ENCODE measurements at regions not wholly inside any gene's neighbourhood (a gene's known extent, or its start where the extent isn't known, plus 50 kb on each side); places are given as distances from the start of the nearest gene placed in this dataset.
"Not testable (repeated sequence)": the region's sequence is repeated elsewhere in the genome, so short reads cannot be mapped to it uniquely, and the experiment has no call there.

- Histone ChIP-seq H3K4me1 (ENCODE audit: control insufficient read depth in 1 of 2, insufficient read depth in 1 of 2, low read depth in 1 of 2, low read length in 1 of 2) (no peaks in the 10 kb centered on the region), H3K36me3 (no peaks in the 10 kb centered on the region), H3K9me3 (no peaks in the 10 kb centered on the region), H3K27me3 (no peaks in the 10 kb centered on the region), H3K4me3 (ENCODE audit: low read depth in 1 of 2, low read length in 1 of 2) (no peak overlapping the region), H3K27ac (no peak overlapping the region)
- no peak for TF ChIP-seq CTCF (IDR thresholded peaks at IDR 0.05)
Observed at GRCh38 chr7:86049910-86050309, 593.8 kb upstream of the GRM3 start.

- not testable (repeated sequence) for H3K9me3 ChIP-seq; H3K4me1 ChIP-seq (ENCODE audit: control insufficient read depth in 1 of 2, insufficient read depth in 1 of 2, low read depth in 1 of 2, low read length in 1 of 2); H3K27me3 ChIP-seq; H3K36me3 ChIP-seq; H3K27ac ChIP-seq; H3K4me3 ChIP-seq (ENCODE audit: low read depth in 1 of 2, low read length in 1 of 2)
Observed at GRCh38 chr7:86045197-86045596, 598.5 kb upstream of the GRM3 start.

GRCh38 chr7:86025807-86026206 lies 617.9 kb upstream of the GRM3 start:
- no peaks in the 10 kb centered on the region for H3K36me3 ChIP-seq
- H3K9me3 ChIP-seq, result no peaks in the 10 kb centered on the region
- H3K27ac ChIP-seq, result no peak overlapping the region
- no peaks in the 10 kb centered on the region for H3K27me3 ChIP-seq
- no peak for TF ChIP-seq CTCF (IDR thresholded peaks at IDR 0.05)
- no peaks in the 10 kb centered on the region for H3K4me1 ChIP-seq (ENCODE audit: control insufficient read depth in 1 of 2, insufficient read depth in 1 of 2, low read depth in 1 of 2, low read length in 1 of 2)
- no peak overlapping the region for H3K4me3 ChIP-seq (ENCODE audit: low read depth in 1 of 2, low read length in 1 of 2)

GRCh38 chr7:86013662-86014061 lies 630.0 kb upstream of the GRM3 start:
- no peak for TF ChIP-seq CTCF (IDR thresholded peaks at IDR 0.05)
- Histone ChIP-seq H3K27me3 (no peaks in the 10 kb centered on the region), H3K9me3 (no peaks in the 10 kb centered on the region), H3K27ac (no peak overlapping the region), H3K4me3 (ENCODE audit: low read depth in 1 of 2, low read length in 1 of 2) (no peak overlapping the region), H3K36me3 (no peaks in the 10 kb centered on the region), H3K4me1 (ENCODE audit: control insufficient read depth in 1 of 2, insufficient read depth in 1 of 2, low read depth in 1 of 2, low read length in 1 of 2) (no peaks in the 10 kb centered on the region)

- H3K27ac ChIP-seq, result no peak overlapping the region
- H3K4me3 ChIP-seq (ENCODE audit: low read depth in 1 of 2, low read length in 1 of 2), result no peak overlapping the region
- H3K9me3 ChIP-seq, result no peaks in the 10 kb centered on the region
- no peaks in the 10 kb centered on the region for H3K4me1 ChIP-seq (ENCODE audit: control insufficient read depth in 1 of 2, insufficient read depth in 1 of 2, low read depth in 1 of 2, low read length in 1 of 2)
- no peaks in the 10 kb centered on the region for H3K27me3 ChIP-seq
- no peaks in the 10 kb centered on the region for H3K36me3 ChIP-seq
- no peak for TF ChIP-seq CTCF (IDR thresholded peaks at IDR 0.05)
Observed at GRCh38 chr7:86012971-86013370, 630.7 kb upstream of the GRM3 start.

GRCh38 chr7:86008898-86009297 lies 634.8 kb upstream of the GRM3 start:
- no peak overlapping the region for H3K4me3 ChIP-seq (ENCODE audit: low read depth in 1 of 2, low read length in 1 of 2)
- no peaks in the 10 kb centered on the region for H3K9me3 ChIP-seq
- no peak overlapping the region for H3K27ac ChIP-seq
- no peaks in the 10 kb centered on the region for H3K27me3 ChIP-seq
- no peak for TF ChIP-seq CTCF (IDR thresholded peaks at IDR 0.05)
- no peaks in the 10 kb centered on the region for H3K36me3 ChIP-seq
- no peaks in the 10 kb centered on the region for H3K4me1 ChIP-seq (ENCODE audit: control insufficient read depth in 1 of 2, insufficient read depth in 1 of 2, low read depth in 1 of 2, low read length in 1 of 2)

Measured in neutrophil (primary cell).